SW 1271 (cell line): ENCODE measurements at regions not wholly inside any gene's neighbourhood (a gene's known extent, or its start where the extent isn't known, plus 50 kb on each side); places are given as distances from the start of the nearest gene placed in this dataset.
"Not testable (repeated sequence)": the region's sequence is repeated elsewhere in the genome, so short reads cannot be mapped to it uniquely, and the experiment has no call there.

ENCODE experiments used
- DNase-seq, 2 experiments: peaks; one replicate each; lab custom pipeline; 2025; lab: John Stamatoyannopoulos, UW

- peak in 1 of 2 experiments; percentile 48 for DNase-seq
Observed at GRCh38 chr17:71085238-71086033, 916.1 kb downstream of the KCNJ2 start.

GRCh38 chr17:71089431-71089830 lies 920.1 kb downstream of the KCNJ2 start:
- no peak for DNase-seq

- no peak for DNase-seq
Observed at GRCh38 chr17:71098071-71098470, 928.7 kb downstream of the KCNJ2 start.

GRCh38 chr17:71099003-71099714 lies 929.8 kb downstream of the KCNJ2 start:
- no peak for DNase-seq

GRCh38 chr17:71102777-71103176 lies 933.4 kb downstream of the KCNJ2 start:
- no peak for DNase-seq

- no peak for DNase-seq
Observed at GRCh38 chr17:71104225-71104624, 934.9 kb downstream of the KCNJ2 start.

- DNase-seq: not testable (repeated sequence)
Observed at GRCh38 chr17:71106056-71106455, 936.7 kb downstream of the KCNJ2 start.

GRCh38 chr17:71107136-71107535 lies 937.8 kb downstream of the KCNJ2 start:
- no peak for DNase-seq

GRCh38 chr17:71109697-71110096 lies 940.4 kb downstream of the KCNJ2 start:
- no peak for DNase-seq

- DNase-seq: no peak
Observed at GRCh38 chr17:71110326-71110725, 941.0 kb downstream of the KCNJ2 start.

GRCh38 chr17:71111460-71111859 lies 942.1 kb downstream of the KCNJ2 start:
- DNase-seq: no peak

GRCh38 chr17:71111934-71112333 lies 942.6 kb downstream of the KCNJ2 start:
- no peak for DNase-seq

GRCh38 chr17:71113347-71113746 lies 944.0 kb downstream of the KCNJ2 start:
- no peak for DNase-seq

- DNase-seq: no peak
Observed at GRCh38 chr17:71114911-71115668, 945.8 kb downstream of the KCNJ2 start.

- no peak for DNase-seq
Observed at GRCh38 chr17:71115669-71115972, 946.3 kb downstream of the KCNJ2 start.

GRCh38 chr17:71117466-71117865 lies 948.1 kb downstream of the KCNJ2 start:
- no peak for DNase-seq

- peak; percentile 3 to 26 for DNase-seq
Observed at GRCh38 chr17:71118039-71118438, 948.7 kb downstream of the KCNJ2 start.

- DNase-seq: no peak
Observed at GRCh38 chr17:71127416-71127815, 958.1 kb downstream of the KCNJ2 start.

GRCh38 chr17:71142333-71142732 lies 973.0 kb downstream of the KCNJ2 start:
- DNase-seq: no peak

- no peak for DNase-seq
Observed at GRCh38 chr17:71145486-71145885, 975.3 kb upstream of the SOX9 start.

GRCh38 chr17:71147906-71148305 lies 972.9 kb upstream of the SOX9 start:
- DNase-seq: no peak

- DNase-seq: no peak
Observed at GRCh38 chr17:71149607-71150006, 971.2 kb upstream of the SOX9 start.

- no peak for DNase-seq
Observed at GRCh38 chr17:71157297-71157696, 963.5 kb upstream of the SOX9 start.
